ENCODE measurements at regions not wholly inside any gene's neighbourhood (a gene's known extent, or its start where the extent isn't known, plus 50 kb on each side); places are given as distances from the start of the nearest gene placed in this dataset.

- TF ChIP-seq, protein P1, sequence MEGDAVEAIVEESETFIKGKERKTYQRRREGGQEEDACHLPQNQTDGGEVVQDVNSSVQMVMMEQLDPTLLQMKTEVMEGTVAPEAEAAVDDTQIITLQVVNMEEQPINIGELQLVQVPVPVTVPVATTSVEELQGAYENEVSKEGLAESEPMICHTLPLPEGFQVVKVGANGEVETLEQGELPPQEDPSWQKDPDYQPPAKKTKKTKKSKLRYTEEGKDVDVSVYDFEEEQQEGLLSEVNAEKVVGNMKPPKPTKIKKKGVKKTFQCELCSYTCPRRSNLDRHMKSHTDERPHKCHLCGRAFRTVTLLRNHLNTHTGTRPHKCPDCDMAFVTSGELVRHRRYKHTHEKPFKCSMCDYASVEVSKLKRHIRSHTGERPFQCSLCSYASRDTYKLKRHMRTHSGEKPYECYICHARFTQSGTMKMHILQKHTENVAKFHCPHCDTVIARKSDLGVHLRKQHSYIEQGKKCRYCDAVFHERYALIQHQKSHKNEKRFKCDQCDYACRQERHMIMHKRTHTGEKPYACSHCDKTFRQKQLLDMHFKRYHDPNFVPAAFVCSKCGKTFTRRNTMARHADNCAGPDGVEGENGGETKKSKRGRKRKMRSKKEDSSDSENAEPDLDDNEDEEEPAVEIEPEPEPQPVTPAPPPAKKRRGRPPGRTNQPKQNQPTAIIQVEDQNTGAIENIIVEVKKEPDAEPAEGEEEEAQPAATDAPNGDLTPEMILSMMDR (IDR thresholded peaks at IDR 0.05), result no peak
- no peak for TF ChIP-seq ZFX (IDR thresholded peaks at IDR 0.05; ENCODE audit: borderline replicate concordance)
Measured at GRCh38 chr6:86028776-86029175, 386.1 kb upstream of the SYNCRIP start.

All from 22Rv1 (cell line).